HEK293 (cell line): ENCODE measurements at regions not wholly inside any gene's neighbourhood (a gene's known extent, or its start where the extent isn't known, plus 50 kb on each side); places are given as distances from the start of the nearest gene placed in this dataset.

ENCODE experiments used
- CTCF ChIA-PET: fragments of 350-600 bp; formaldehyde crosslinking; extraction: SDS; loops from one replicate; lab custom pipeline; 2021; ENCODE audit warnings: antibody characterized with exemption; lab: Yijun Ruan, JAX
- POLR2A ChIA-PET: fragments of 300-600 bp; formaldehyde crosslinking; extraction: SDS; loops from one replicate; lab custom pipeline; 2020; ENCODE audit warnings: antibody characterized with exemption, inconsistent platforms; lab: Yijun Ruan, JAX
- H3K27ac ChIP-seq: fragments of 200-500 bp; sonication (Bioruptor generic); 2 replicates; pipeline ENCODE4 v1.5.1; 2014; ENCODE audit warnings: low read depth, low read length, control low read depth, inconsistent platforms; ENCODE audit errors: extremely low read depth
- H3K36me3 ChIP-seq, 2 experiments: fragments of 200-500 bp in 1 of 2; sonication (Bioruptor generic) in 1 of 2; 1 replicate in 1 of 2; 2 replicates in 1 of 2; pipeline ENCODE4 v1.5.1; 2014 to 2017; ENCODE audit warnings: inconsistent platforms in 2 of 2, low read length in 2 of 2; ENCODE audit not compliant: control insufficient read depth in 2 of 2, insufficient read depth in 1 of 2
- H3K4me1 ChIP-seq: fragments of 200-500 bp; sonication (Bioruptor generic); 2 replicates; pipeline ENCODE4 v1.5.1; 2014; ENCODE audit warnings: mild to moderate bottlenecking, low read length, inconsistent platforms; ENCODE audit not compliant: control insufficient read depth, insufficient read depth
- H3K4me3 ChIP-seq: 2 replicates; pipeline ENCODE4 v1.5.1; 2011; ENCODE audit warnings: low read depth, mild to moderate bottlenecking, control low read depth, low read length, moderate library complexity
- H3K9me3 ChIP-seq: fragments of 200-500 bp; sonication (Bioruptor generic); 2 replicates; pipeline ENCODE4 v1.5.1; 2014; ENCODE audit warnings: low read depth, low read length, inconsistent platforms; ENCODE audit not compliant: control insufficient read depth, insufficient read depth
- KLF10 ChIP-seq: fragments of 450-650 bp; IDR thresholded peaks from 2 replicates; pipeline ENCODE4 v1.5.1; 2018; ENCODE audit warnings: missing biosample characterization, mild to moderate bottlenecking, missing genetic modification characterization
- SP2 ChIP-seq: fragments of 450-650 bp; formaldehyde crosslinking; IDR thresholded peaks from 2 replicates; pipeline ENCODE4 v1.5.1; 2016; ENCODE audit warnings: missing biosample characterization, missing genetic modification characterization
- SP7 ChIP-seq: fragments of 450-650 bp; formaldehyde crosslinking; IDR thresholded peaks from 2 replicates; pipeline ENCODE4 v1.5.1; 2016; ENCODE audit warnings: missing biosample characterization, missing genetic modification characterization
- YY2 ChIP-seq: fragments of 450-650 bp; formaldehyde crosslinking; IDR thresholded peaks from 2 replicates; pipeline ENCODE4 v1.5.1; 2016; ENCODE audit warnings: missing biosample characterization, missing genetic modification characterization
- ZNF140 ChIP-seq: fragments of 450-650 bp; formaldehyde crosslinking; IDR thresholded peaks from 2 replicates; pipeline ENCODE4 v1.5.1; 2016; ENCODE audit warnings: missing biosample characterization, missing genetic modification characterization
- ZNF146 ChIP-seq: fragments of 450-650 bp; formaldehyde crosslinking; IDR thresholded peaks from 2 replicates; pipeline ENCODE4 v1.5.1; 2016; ENCODE audit warnings: missing biosample characterization, missing genetic modification characterization
- ZNF341 ChIP-seq: fragments of 450-650 bp; formaldehyde crosslinking; IDR thresholded peaks from 2 replicates; pipeline ENCODE4; 2016; ENCODE audit warnings: low read depth, missing biosample characterization, missing genetic modification characterization
- ZNF571 ChIP-seq: fragments of 450-650 bp; formaldehyde crosslinking; IDR thresholded peaks from 2 replicates; pipeline ENCODE4 v1.5.0; 2017; ENCODE audit warnings: missing biosample characterization, missing genetic modification characterization
- ZNF664 ChIP-seq: fragments of 450-650 bp; formaldehyde crosslinking; IDR thresholded peaks from 2 replicates; pipeline ENCODE4 v1.5.1; 2016; ENCODE audit warnings: missing biosample characterization, missing genetic modification characterization
- ZNF777 ChIP-seq: fragments of 450-650 bp; formaldehyde crosslinking; IDR thresholded peaks from 2 replicates; pipeline ENCODE4 v1.5.1; 2017; ENCODE audit warnings: missing biosample characterization, missing genetic modification characterization, borderline replicate concordance
- ZNF830 ChIP-seq: fragments of 450-650 bp; IDR thresholded peaks from 2 replicates; pipeline ENCODE4 v1.5.0; 2018; ENCODE audit warnings: missing biosample characterization, missing genetic modification characterization, low read depth, mild to moderate bottlenecking, moderate library complexity
- TF ChIP-seq, protein P1 (sequence below): sonication (generic); formaldehyde crosslinking; IDR thresholded peaks from 2 replicates; pipeline ENCODE4 v1.8.1; 2022; ENCODE audit warnings: mild to moderate bottlenecking, moderate library complexity, missing genetic modification reagents
- TF ChIP-seq, protein P2 (sequence below): fragments of 450-650 bp; formaldehyde crosslinking; IDR thresholded peaks from 2 replicates; pipeline ENCODE4 v1.5.1; 2016; ENCODE audit warnings: missing biosample characterization, missing genetic modification characterization
- TF ChIP-seq, protein P3 (sequence below): fragments of 450-650 bp; formaldehyde crosslinking; IDR thresholded peaks from 2 replicates; pipeline ENCODE4 v1.5.1; 2017; ENCODE audit warnings: missing biosample characterization, missing genetic modification characterization
- TF ChIP-seq, protein P4 (sequence below): fragments of 450-650 bp; formaldehyde crosslinking; conservative IDR thresholded peaks from 2 replicates; pipeline ENCODE4 v1.5.1; 2016; ENCODE audit warnings: low read depth, missing biosample characterization, missing genetic modification characterization

DNA sequence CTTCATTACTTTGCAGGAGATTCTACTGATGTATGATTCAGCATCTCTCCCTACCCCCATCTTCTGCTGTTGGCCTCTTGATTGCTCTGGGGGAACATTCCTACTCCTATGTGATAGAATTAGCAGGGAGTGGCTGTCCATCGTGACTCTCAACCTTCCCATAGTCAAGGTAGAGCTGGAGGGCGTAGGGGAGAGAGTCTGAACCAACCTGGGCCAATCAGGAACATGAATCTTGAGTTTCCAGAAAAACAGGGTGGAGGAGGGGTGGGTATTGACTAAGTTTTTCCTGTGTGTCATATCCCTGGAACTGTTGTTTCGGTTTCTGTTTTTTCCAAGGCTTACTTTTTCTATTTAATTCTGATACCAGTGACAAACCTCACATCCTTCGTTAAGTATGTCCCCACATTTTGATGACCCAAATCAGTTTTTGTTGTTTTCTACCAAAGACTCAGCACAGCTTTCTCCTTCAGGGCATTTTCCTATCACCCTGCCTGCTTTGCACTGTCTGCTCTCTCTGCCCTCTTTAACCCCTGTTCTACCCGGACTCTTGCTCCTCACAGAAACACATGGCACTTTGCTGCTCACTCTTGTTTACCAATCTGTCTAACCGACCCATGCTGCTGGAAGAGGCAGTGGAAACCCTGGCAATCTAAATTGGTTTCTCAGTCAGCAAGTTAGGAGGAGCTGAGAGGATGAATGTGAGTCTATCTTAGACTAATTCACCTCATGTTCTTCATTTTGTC lies 1428.3 kb downstream of the AACS start:
- Histone ChIP-seq H3K27ac (no peak overlapping the region), H3K36me3 (no peaks in the 10 kb centered on the region), H3K4me1 (no peaks in the 10 kb centered on the region), H3K9me3 (no peaks in the 10 kb centered on the region), H3K4me3 (no peak overlapping the region)
- POLR2A ChIA-PET: no interaction called here
- TF ChIP-seq ZNF140 (tag by site-specific recombination): no peak
- CTCF ChIA-PET: interaction anchor here (0.6 kb wide), 1 partner anchor 599 kb away, joined by 3 read pairs; no protein-coding TSS in a partner anchor

DNA sequence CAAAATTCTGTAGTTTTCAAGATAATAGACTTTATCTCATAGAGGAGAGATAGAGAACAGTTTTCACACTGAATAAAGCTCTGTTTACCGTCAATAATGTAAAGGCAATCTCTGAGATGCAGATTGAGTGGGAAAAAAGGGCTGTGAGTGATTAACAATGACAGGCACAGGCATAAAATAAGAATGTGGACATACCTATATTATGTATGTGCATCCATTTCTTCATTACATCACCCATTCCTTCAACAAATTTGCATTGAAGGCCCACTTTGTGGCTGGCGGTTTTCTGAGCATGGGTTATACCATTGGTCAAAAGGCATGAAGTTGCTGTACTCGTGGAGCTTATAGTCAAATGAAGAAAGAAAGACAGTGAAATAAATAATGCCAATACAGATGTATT lies 1431.0 kb downstream of the AACS start:
- Histone ChIP-seq H3K36me3 (no peaks in the 10 kb centered on the region), H3K9me3 (no peaks in the 10 kb centered on the region), H3K4me1 (no peaks in the 10 kb centered on the region), H3K27ac (no peak overlapping the region), H3K4me3 (no peak overlapping the region)
- no peak for TF ChIP-seq KLF10
- TF ChIP-seq YY2 (tag by site-specific recombination): no peak
- TF ChIP-seq, protein P1, sequence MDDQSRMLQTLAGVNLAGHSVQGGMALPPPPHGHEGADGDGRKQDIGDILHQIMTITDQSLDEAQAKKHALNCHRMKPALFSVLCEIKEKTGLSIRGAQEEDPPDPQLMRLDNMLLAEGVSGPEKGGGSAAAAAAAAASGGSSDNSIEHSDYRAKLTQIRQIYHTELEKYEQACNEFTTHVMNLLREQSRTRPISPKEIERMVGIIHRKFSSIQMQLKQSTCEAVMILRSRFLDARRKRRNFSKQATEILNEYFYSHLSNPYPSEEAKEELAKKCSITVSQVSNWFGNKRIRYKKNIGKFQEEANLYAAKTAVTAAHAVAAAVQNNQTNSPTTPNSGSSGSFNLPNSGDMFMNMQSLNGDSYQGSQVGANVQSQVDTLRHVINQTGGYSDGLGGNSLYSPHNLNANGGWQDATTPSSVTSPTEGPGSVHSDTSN (CRISPR knock-in tag): no peak
- TF ChIP-seq ZNF664: no peak
- no peak for TF ChIP-seq ZNF146 (tag by site-specific recombination)
- TF ChIP-seq, protein P2, sequence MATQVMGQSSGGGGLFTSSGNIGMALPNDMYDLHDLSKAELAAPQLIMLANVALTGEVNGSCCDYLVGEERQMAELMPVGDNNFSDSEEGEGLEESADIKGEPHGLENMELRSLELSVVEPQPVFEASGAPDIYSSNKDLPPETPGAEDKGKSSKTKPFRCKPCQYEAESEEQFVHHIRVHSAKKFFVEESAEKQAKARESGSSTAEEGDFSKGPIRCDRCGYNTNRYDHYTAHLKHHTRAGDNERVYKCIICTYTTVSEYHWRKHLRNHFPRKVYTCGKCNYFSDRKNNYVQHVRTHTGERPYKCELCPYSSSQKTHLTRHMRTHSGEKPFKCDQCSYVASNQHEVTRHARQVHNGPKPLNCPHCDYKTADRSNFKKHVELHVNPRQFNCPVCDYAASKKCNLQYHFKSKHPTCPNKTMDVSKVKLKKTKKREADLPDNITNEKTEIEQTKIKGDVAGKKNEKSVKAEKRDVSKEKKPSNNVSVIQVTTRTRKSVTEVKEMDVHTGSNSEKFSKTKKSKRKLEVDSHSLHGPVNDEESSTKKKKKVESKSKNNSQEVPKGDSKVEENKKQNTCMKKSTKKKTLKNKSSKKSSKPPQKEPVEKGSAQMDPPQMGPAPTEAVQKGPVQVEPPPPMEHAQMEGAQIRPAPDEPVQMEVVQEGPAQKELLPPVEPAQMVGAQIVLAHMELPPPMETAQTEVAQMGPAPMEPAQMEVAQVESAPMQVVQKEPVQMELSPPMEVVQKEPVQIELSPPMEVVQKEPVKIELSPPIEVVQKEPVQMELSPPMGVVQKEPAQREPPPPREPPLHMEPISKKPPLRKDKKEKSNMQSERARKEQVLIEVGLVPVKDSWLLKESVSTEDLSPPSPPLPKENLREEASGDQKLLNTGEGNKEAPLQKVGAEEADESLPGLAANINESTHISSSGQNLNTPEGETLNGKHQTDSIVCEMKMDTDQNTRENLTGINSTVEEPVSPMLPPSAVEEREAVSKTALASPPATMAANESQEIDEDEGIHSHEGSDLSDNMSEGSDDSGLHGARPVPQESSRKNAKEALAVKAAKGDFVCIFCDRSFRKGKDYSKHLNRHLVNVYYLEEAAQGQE (tag by site-specific recombination): no peak
- no peak for TF ChIP-seq SP2 (tag by site-specific recombination)
- ChIA-PET POLR2A (no interaction called here), CTCF (interaction anchor here (0.7 kb wide), 1 partner anchor 21 kb away, joined by 3 read pairs; no protein-coding TSS in a partner anchor)

DNA sequence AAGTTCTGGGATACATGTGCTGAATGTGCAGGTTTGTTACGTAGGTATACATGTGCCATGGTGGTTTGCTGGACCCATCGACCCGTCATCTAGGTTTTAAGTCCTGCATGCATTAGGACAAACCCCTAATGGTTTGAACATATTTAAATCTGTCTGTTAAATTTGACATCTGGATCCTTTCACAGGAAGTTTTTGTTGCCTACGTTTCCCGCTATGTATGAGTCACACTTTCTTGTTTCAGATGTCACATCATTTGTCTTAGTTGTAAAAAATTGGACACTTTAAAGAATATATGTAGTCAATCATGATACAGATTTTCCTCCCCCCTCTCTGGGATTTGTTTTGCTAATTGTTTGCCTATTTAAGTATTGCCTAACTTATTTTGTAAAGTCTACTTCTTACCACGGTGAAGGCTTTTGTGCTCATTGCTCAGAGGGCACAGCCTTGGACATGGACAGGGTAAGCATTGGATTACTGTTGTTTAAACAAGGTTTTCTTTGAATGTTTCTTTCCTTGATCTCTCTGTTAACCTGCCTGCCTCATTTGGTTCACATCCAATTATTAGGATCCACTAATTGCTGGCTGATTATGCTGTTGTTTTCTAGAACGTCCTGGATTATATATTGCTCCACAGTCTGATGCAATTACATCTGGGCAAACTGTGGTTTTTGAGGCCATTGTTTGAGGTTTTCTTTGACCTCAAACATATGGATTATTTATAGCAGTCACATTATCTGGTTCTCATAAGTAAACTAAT lies 1441.4 kb downstream of the AACS start:
- Histone ChIP-seq H3K4me1 (no peaks in the 10 kb centered on the region), H3K36me3 (no peaks in the 10 kb centered on the region), H3K27ac (no peak overlapping the region), H3K4me3 (no peak overlapping the region), H3K9me3 (no peaks in the 10 kb centered on the region)
- POLR2A ChIA-PET: no interaction called here
- CTCF ChIA-PET: no interaction called here
- TF ChIP-seq ZNF341 (no peak), SP7 (tag by site-specific recombination) (no peak), ZNF664 (no peak), ZNF571 (tag by site-specific recombination) (no peak), ZNF830 (tag by site-specific recombination) (no peak), ZNF777 (tag by site-specific recombination) (no peak)
- TF ChIP-seq, protein P3, sequence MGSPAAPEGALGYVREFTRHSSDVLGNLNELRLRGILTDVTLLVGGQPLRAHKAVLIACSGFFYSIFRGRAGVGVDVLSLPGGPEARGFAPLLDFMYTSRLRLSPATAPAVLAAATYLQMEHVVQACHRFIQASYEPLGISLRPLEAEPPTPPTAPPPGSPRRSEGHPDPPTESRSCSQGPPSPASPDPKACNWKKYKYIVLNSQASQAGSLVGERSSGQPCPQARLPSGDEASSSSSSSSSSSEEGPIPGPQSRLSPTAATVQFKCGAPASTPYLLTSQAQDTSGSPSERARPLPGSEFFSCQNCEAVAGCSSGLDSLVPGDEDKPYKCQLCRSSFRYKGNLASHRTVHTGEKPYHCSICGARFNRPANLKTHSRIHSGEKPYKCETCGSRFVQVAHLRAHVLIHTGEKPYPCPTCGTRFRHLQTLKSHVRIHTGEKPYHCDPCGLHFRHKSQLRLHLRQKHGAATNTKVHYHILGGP (tag by site-specific recombination): no peak
- TF ChIP-seq, protein P4, sequence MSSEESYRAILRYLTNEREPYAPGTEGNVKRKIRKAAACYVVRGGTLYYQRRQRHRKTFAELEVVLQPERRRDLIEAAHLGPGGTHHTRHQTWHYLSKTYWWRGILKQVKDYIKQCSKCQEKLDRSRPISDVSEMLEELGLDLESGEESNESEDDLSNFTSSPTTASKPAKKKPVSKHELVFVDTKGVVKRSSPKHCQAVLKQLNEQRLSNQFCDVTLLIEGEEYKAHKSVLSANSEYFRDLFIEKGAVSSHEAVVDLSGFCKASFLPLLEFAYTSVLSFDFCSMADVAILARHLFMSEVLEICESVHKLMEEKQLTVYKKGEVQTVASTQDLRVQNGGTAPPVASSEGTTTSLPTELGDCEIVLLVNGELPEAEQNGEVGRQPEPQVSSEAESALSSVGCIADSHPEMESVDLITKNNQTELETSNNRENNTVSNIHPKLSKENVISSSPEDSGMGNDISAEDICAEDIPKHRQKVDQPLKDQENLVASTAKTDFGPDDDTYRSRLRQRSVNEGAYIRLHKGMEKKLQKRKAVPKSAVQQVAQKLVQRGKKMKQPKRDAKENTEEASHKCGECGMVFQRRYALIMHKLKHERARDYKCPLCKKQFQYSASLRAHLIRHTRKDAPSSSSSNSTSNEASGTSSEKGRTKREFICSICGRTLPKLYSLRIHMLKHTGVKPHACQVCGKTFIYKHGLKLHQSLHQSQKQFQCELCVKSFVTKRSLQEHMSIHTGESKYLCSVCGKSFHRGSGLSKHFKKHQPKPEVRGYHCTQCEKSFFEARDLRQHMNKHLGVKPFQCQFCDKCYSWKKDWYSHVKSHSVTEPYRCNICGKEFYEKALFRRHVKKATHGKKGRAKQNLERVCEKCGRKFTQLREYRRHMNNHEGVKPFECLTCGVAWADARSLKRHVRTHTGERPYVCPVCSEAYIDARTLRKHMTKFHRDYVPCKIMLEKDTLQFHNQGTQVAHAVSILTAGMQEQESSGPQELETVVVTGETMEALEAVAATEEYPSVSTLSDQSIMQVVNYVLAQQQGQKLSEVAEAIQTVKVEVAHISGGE (tag by site-specific recombination): no peak
